GM12872 (cell line): ENCODE measurements at regions not wholly inside any gene's neighbourhood (a gene's known extent, or its start where the extent isn't known, plus 50 kb on each side); places are given as distances from the start of the nearest gene placed in this dataset.
A peak's percentile ranks its signal among the peaks of the same experiment; 100 is the strongest.

Experiments used
- CTCF ChIP-seq: IDR thresholded peaks from 3 replicates; pipeline ENCODE4 v1.5.1; 2011; ENCODE audit warnings: low read depth, mild to moderate bottlenecking, low read length, moderate library complexity; ENCODE audit not compliant: insufficient read depth

DNA sequence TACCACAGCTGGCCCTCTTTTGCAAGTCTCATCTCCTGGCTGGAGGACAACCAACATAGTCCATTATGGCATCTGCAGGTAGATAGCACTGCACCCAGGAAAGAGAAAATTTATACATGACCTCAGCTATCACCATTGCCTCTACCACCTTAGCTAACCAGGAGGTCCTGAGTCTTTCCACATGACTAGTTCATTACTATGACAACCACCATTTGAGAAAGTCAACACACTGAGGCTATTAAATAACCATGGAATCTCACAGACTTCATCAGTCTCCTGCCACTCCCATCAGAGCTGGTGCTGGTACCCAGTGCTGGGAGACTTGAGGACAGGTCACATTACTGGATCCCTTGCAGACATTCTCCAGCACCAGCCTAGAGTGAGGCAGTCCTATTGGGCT is 285.9 kb downstream of the GBA3 start:
- no peak for TF ChIP-seq CTCF

DNA sequence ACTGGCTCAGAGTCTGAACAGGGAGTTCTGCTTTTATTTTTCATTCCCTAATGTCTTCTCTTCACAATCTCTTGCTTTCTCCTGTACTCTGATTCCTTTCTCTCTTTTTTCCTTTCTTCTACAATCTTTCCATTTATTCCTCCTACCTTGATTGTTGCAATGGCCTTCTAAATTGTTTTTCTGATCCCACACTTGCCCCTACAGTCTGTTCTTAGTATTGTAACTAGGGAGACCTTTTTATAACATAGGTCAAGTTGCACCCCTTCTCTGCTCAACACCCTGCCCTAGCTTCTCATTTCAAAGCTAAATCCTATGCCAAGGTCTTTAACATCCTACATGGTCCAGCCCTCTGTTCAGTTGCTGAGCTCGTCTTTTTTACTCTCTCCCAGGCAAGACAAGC is 277.9 kb downstream of the GBA3 start:
- no peak for TF ChIP-seq CTCF

DNA sequence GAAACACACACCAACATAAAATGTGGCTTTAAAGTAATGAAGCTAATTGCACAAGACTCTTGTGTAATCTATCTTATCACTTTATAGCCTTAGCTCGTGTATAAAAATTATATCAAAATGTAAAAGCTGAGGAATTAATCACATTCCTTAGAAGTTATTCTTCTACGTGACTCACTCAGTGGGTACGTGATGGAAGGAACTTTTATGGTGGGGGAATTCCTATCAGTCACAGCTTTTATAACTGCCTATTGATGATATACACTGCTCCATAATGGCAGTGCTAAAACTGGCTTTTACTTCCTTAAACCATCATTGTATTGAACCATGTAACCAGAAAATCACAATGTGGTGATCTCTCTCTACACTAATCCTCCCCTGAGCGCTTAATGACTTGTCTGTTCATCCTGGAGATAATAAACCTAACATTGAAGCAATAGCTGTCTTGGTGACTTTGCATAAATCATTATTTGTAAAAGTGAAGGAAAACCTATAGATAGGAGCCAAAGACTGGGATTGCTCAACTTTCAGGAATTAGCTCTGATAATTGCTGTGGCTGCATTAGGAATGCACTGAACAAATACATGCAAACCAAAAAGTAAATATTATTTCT is 276.7 kb downstream of the GBA3 start:
- TF ChIP-seq CTCF: no peak

GRCh38 chr4:22962295-22962694 is 269.6 kb downstream of the GBA3 start:
- 0 out of 3 replicates have a peak, but pooled peaks have one; percentile 21 for TF ChIP-seq CTCF

GRCh38 chr4:22959483-22959882 is 266.7 kb downstream of the GBA3 start:
- no peak for TF ChIP-seq CTCF

DNA sequence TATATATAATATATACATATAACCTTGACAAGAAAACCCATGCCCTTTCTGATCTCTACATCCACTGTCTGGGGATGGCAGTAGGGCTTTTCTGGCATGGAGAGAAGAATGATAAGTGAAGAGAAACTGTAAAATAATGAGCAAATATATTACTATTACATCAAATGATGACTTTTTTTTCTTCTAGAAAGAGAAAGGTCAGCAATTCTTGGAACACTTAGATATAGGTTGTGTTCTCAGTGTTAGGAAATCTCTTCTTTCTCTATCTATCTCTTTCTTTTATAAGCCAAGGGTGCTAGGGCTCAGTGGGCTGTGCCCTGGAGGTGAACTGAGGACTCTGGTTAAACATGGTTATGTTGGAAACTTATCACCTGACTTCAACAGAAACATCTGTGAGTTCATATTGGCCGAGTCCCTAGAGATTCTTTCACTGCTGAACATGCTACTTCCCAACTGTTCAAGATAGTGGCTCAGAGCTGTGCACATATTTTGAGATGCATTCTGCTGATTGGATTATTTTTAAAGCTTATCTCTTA is 265.1 kb downstream of the GBA3 start:
- no peak for TF ChIP-seq CTCF

DNA sequence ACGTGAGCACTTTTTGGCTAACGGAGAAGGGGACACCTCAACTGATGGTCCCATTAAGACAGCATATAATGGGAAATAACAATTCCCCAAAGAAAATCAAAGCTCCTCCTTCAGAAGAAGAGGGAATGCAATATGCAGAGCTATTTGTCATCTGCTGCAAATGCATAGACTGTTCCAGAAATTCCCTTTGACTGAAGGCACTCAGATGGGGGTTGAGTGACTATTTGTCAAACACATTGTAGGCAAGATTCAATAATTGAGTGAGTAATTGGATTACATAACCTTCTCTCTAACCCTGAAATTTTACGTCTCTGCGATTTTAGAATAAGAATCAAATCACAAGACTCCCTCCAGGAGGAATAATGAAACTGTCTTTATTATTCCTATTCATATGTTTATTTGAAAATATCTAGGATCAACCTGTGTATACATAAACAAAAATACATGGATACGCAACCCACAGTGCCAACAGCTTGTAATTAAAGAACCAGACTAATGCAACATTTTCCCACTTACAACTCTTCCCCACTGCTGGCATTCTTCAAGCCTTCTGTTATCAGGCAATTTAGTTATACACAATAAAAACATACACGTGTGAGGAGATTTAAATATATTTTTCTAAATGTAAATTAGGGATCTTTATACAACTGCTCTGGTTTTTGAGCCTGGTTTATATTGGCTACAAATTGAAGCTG is 256.6 kb downstream of the GBA3 start:
- no peak for TF ChIP-seq CTCF
